NCI-H526 treated with DMSO at 0.1 percent for 48 hours (cell line): ENCODE measurements at regions not wholly inside any gene's neighbourhood (a gene's known extent, or its start where the extent isn't known, plus 50 kb on each side); places are given as distances from the start of the nearest gene placed in this dataset.
"Not testable (repeated sequence)": the region's sequence is repeated elsewhere in the genome, so short reads cannot be mapped to it uniquely, and the experiment has no call there.

Experiments
- DNase-seq: peaks from one replicate; lab custom pipeline; 2025; lab: John Stamatoyannopoulos, UW

- DNase-seq = no peak
Observed at GRCh38 chrX:40414335-40414734, 166.4 kb upstream of the ATP6AP2 start.

- no peak for DNase-seq
Observed at GRCh38 chrX:40411340-40412111, 169.2 kb upstream of the ATP6AP2 start.

- no peak for DNase-seq
Observed at GRCh38 chrX:40410859-40411258, 169.9 kb upstream of the ATP6AP2 start.

- no peak for DNase-seq
Observed at GRCh38 chrX:40406330-40406859, 174.4 kb upstream of the ATP6AP2 start.

GRCh38 chrX:40405399-40405798 lies 175.4 kb upstream of the ATP6AP2 start:
- no peak for DNase-seq

- DNase-seq = no peak
Observed at GRCh38 chrX:40403757-40404156, 177.0 kb upstream of the ATP6AP2 start.

- no peak for DNase-seq
Observed at GRCh38 chrX:40402831-40403533, 177.8 kb upstream of the ATP6AP2 start.

GRCh38 chrX:40395102-40395501 lies 185.7 kb upstream of the ATP6AP2 start:
- DNase-seq = no peak

- DNase-seq = no peak
Observed at GRCh38 chrX:40394302-40394701, 186.5 kb upstream of the ATP6AP2 start.

GRCh38 chrX:40392599-40392998 lies 188.2 kb upstream of the ATP6AP2 start:
- DNase-seq = no peak

GRCh38 chrX:40391662-40392061 lies 189.1 kb upstream of the ATP6AP2 start:
- no peak for DNase-seq

GRCh38 chrX:40389555-40389954 lies 191.2 kb upstream of the ATP6AP2 start:
- DNase-seq = no peak

- DNase-seq = no peak
Observed at GRCh38 chrX:40388441-40388840, 192.3 kb upstream of the ATP6AP2 start.

- not testable (repeated sequence) for DNase-seq
Observed at GRCh38 chrX:40387869-40388268, 192.9 kb upstream of the ATP6AP2 start.

- DNase-seq = not testable (repeated sequence)
Observed at GRCh38 chrX:40387311-40387710, 193.5 kb upstream of the ATP6AP2 start.

- DNase-seq = no peak
Observed at GRCh38 chrX:40385682-40386081, 195.1 kb upstream of the ATP6AP2 start.

GRCh38 chrX:40385256-40385655 lies 195.5 kb upstream of the ATP6AP2 start:
- DNase-seq = no peak

- DNase-seq = no peak
Observed at GRCh38 chrX:40383969-40384368, 196.8 kb upstream of the ATP6AP2 start.

- no peak for DNase-seq
Observed at GRCh38 chrX:40383360-40383759, 197.4 kb upstream of the ATP6AP2 start.

GRCh38 chrX:40380655-40381488 lies 199.9 kb upstream of the ATP6AP2 start:
- DNase-seq = no peak

GRCh38 chrX:40377684-40378083 lies 203.1 kb upstream of the ATP6AP2 start:
- no peak for DNase-seq

- DNase-seq = no peak
Observed at GRCh38 chrX:40374486-40374885, 206.3 kb upstream of the ATP6AP2 start.
